Kidney (tissue), 13 donors: ENCODE measurements at regions not wholly inside any gene's neighbourhood (a gene's known extent, or its start where the extent isn't known, plus 50 kb on each side); places are given as distances from the start of the nearest gene placed in this dataset.

Experiments
- DNase-seq, 5 donors: peaks; one replicate each; pipeline ENCODE4 v3.0.0-alpha.2; 2013 to 2020
- FAIRE-seq: peaks from 2 replicates; lab custom pipeline; 2012; peaks lifted over from hg19 to GRCh38; lab: Jason Lieb, UNC
- H3K27ac ChIP-seq, 2 donors: one replicate each; pipeline ENCODE4 v1.7.0; 2013; ENCODE audit warnings: low read depth in 2 of 2, low read length in 2 of 2, inconsistent platforms in 1 of 2
- H3K27me3 ChIP-seq: one replicate; pipeline ENCODE4 v1.7.1; 2013; ENCODE audit warnings: low read length, inconsistent platforms; ENCODE audit not compliant: control insufficient read depth, insufficient read depth
- H3K36me3 ChIP-seq, 3 donors: one replicate each; pipeline versions ENCODE4 v1.7.0 to v1.7.1; 2013; ENCODE audit warnings: low read length in 3 of 3, control low read depth in 1 of 3, inconsistent platforms in 1 of 3; ENCODE audit not compliant: insufficient read depth in 3 of 3, control insufficient read depth in 2 of 3
- H3K4me1 ChIP-seq, 3 donors: one replicate each; pipeline versions ENCODE4 v1.7.0 to v1.7.1; 2013; ENCODE audit warnings: low read length in 3 of 3, inconsistent platforms in 1 of 3, low read depth in 1 of 3; ENCODE audit not compliant: control insufficient read depth in 2 of 3, insufficient read depth in 2 of 3
- H3K4me3 ChIP-seq, 3 donors: one replicate each; pipeline versions ENCODE4 v1.7.0 to v1.8.1; 2013; ENCODE audit warnings: low read length in 3 of 3, control low read depth in 1 of 3, inconsistent platforms in 1 of 3
- H3K9ac ChIP-seq, 3 donors: one replicate each; pipeline versions ENCODE4 v1.7.0 to v1.7.1; 2013; ENCODE audit warnings: low read length in 3 of 3, control low read depth in 1 of 3, inconsistent platforms in 1 of 3
- H3K9me3 ChIP-seq, 3 donors: one replicate each; pipeline versions ENCODE4 v1.7.0 to v1.7.1; 2013; ENCODE audit warnings: low read length in 3 of 3, control low read depth in 1 of 3, inconsistent platforms in 1 of 3; ENCODE audit not compliant: control insufficient read depth in 2 of 3, insufficient read depth in 1 of 3
- CTCF ChIP-seq: IDR thresholded peaks from 3 replicates; pipeline ENCODE4 v1.5.1; 2012; ENCODE audit warnings: mild to moderate bottlenecking, moderate library complexity, borderline replicate concordance; ENCODE audit not compliant: insufficient read depth; ENCODE audit errors: extremely low read depth
- intact Hi-C: fragments of 100-400 bp; cut with DNase I; formaldehyde crosslinking; loops from one replicate; pipeline ENCODE4 v1.11.1; 2022
- donor health status: control.
- donor health status: control.
- donor health status: control.
- donor health status: control.
- donor health status: control.
- donor health status: DM: yes; HTN: yes; CAD: no.
- donor health status: Normal renal cell carcinoma (clear cell type).

GRCh38 chr7:23968791-23969190 is 258.8 kb downstream of the STK31 start:
- Histone ChIP-seq H3K27ac (no peak overlapping the region), H3K4me3 (no peak overlapping the region), H3K4me1 (no peaks in the 10 kb centered on the region), H3K36me3 (no peaks in the 10 kb centered on the region), H3K27me3 (no peaks in the 10 kb centered on the region), H3K9ac (no peak overlapping the region), H3K9me3 (peaks cover 0 to 4% (median 0%) of the 10 kb centered on the region in 3 donors)
- DNase-seq (no peak), FAIRE-seq (no peak)
- no peak for TF ChIP-seq CTCF
- intact Hi-C loops, result no loop called here

GRCh38 chr7:23969443-23969842 is 259.4 kb downstream of the STK31 start:
- H3K27me3 ChIP-seq, result no peaks in the 10 kb centered on the region
- H3K4me1 ChIP-seq, result no peaks in the 10 kb centered on the region
- intact Hi-C loops, result no loop called here
- H3K36me3 ChIP-seq, result no peaks in the 10 kb centered on the region
- no peak overlapping the region for H3K27ac ChIP-seq
- TF ChIP-seq CTCF, result no peak
- no peak overlapping the region for H3K9ac ChIP-seq
- no peak overlapping the region for H3K4me3 ChIP-seq
- FAIRE-seq, result no peak
- peaks cover 0 to 10% (median 0%) of the 10 kb centered on the region in 3 donors for H3K9me3 ChIP-seq
- no peak for DNase-seq

DNA sequence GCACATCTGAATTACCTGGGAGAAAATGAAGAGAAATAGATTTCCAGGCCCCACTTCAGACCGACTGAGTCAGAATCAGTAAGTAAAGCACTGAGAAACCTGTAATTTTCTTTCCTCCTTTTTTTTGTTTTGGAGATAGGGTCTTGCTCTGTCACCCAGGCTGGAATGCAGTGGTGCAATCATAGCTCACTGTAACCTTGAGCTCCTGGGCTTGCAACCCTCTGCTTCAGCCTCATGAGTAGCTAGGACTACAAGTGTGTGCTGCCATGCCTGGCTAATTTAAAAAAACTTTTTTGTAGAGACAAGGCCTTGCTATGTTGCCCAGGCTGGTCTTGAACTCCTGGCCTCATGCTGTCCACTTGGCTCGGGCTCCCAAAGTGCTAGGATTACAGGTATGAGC is 260.2 kb downstream of the STK31 start:
- no peaks in the 10 kb centered on the region for H3K27me3 ChIP-seq
- H3K27ac ChIP-seq, result no peak overlapping the region
- DNase-seq (peak in 1 of 5 donors; percentile 1), FAIRE-seq (no peak)
- H3K9ac ChIP-seq, result no peak overlapping the region
- no peak overlapping the region for H3K4me3 ChIP-seq
- H3K36me3 ChIP-seq, result no peaks in the 10 kb centered on the region
- H3K4me1 ChIP-seq, result no peaks in the 10 kb centered on the region
- intact Hi-C loops, result no loop called here
- peaks cover 0 to 10% (median 0%) of the 10 kb centered on the region in 3 donors for H3K9me3 ChIP-seq
- no peak for TF ChIP-seq CTCF

DNA sequence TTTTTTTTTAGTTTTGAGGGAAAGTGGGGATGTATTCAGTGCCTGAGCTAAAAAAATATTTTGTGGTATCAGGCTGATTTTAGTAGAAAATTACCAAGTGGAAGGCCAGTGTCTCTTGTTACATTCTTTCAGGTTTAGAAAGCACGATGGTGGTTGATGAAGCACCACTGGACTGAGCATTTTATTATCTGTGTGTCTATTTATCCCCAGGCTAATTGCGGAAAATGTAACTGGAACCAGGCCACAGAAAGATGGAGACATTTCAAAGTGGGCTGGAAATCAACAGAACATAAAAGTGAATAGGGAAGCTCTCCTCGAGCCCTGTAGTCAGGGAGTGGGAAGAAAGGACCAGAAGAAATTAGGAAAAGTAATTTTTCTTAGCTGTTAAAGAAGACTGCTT is 261.0 kb downstream of the STK31 start:
- H3K27me3 ChIP-seq, result no peaks in the 10 kb centered on the region
- DNase-seq, result no peak
- no peak overlapping the region for H3K27ac ChIP-seq
- no peaks in the 10 kb centered on the region for H3K36me3 ChIP-seq
- intact Hi-C loops, result no loop called here
- TF ChIP-seq CTCF, result no peak
- H3K9me3 ChIP-seq, result peaks cover 0 to 10% (median 0%) of the 10 kb centered on the region in 3 donors
- H3K9ac ChIP-seq, result no peak overlapping the region
- no peaks in the 10 kb centered on the region for H3K4me1 ChIP-seq
- no peak for FAIRE-seq
- no peak overlapping the region for H3K4me3 ChIP-seq
